Esophagus muscularis mucosa (tissue), 3 donors: ENCODE measurements at regions not wholly inside any gene's neighbourhood (a gene's known extent, or its start where the extent isn't known, plus 50 kb on each side); places are given as distances from the start of the nearest gene placed in this dataset.

Experiments
- POLR2A ChIP-seq: fragments of 450-650 bp; IDR thresholded peaks from one replicate; pipeline ENCODE4 v1.6.1; 2017; ENCODE audit warnings: antibody characterized with exemption, moderate library complexity, mild to moderate bottlenecking, low read depth
- POLR2AphosphoS5 ChIP-seq, 2 donors: sonication (generic); formaldehyde crosslinking; IDR thresholded peaks; one replicate each; pipeline ENCODE4 v1.6.1; 2017; ENCODE audit warnings: antibody characterized with exemption in 2 of 2
- TF ChIP-seq, protein P1 (sequence below), 3 experiments: fragments of 200-600 bp in 2 of 3; fragments of 450-650 bp in 1 of 3; sonication (generic) in 2 of 3; IDR thresholded peaks; one replicate each; pipeline ENCODE4 v1.5.1; 2017 to 2019; ENCODE audit warnings: antibody characterized with exemption in 3 of 3, mild to moderate bottlenecking in 2 of 3, moderate library complexity in 1 of 3

DNA sequence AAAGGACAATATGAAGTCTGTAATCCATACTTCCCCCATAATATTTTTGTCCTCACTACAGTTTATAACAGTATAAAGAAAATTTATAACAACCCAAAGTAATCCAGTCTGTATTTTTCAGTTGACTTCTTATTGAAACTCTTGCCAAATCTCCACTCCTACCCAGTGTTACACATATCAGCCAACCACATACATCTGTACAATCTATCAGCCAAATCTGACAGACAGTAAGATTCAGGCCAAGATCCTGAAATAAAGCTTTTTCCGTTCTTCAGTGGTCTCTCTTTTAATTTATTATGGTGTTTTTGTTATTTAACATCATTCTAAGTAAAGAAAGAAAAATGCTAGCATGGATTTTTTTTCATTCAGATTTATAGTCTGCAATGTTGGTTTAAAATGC is 2370.9 kb upstream of the RAG2 start:
- no peak for TF ChIP-seq POLR2A
- TF ChIP-seq, protein P1, sequence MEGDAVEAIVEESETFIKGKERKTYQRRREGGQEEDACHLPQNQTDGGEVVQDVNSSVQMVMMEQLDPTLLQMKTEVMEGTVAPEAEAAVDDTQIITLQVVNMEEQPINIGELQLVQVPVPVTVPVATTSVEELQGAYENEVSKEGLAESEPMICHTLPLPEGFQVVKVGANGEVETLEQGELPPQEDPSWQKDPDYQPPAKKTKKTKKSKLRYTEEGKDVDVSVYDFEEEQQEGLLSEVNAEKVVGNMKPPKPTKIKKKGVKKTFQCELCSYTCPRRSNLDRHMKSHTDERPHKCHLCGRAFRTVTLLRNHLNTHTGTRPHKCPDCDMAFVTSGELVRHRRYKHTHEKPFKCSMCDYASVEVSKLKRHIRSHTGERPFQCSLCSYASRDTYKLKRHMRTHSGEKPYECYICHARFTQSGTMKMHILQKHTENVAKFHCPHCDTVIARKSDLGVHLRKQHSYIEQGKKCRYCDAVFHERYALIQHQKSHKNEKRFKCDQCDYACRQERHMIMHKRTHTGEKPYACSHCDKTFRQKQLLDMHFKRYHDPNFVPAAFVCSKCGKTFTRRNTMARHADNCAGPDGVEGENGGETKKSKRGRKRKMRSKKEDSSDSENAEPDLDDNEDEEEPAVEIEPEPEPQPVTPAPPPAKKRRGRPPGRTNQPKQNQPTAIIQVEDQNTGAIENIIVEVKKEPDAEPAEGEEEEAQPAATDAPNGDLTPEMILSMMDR (IDR thresholded peaks at IDR 0.05), result no peak
- TF ChIP-seq POLR2AphosphoS5 (IDR thresholded peaks at IDR 0.05), result no peak
